ENCODE measurements at regions not wholly inside any gene's neighbourhood (a gene's known extent, or its start where the extent isn't known, plus 50 kb on each side); places are given as distances from the start of the nearest gene placed in this dataset.

DNA sequence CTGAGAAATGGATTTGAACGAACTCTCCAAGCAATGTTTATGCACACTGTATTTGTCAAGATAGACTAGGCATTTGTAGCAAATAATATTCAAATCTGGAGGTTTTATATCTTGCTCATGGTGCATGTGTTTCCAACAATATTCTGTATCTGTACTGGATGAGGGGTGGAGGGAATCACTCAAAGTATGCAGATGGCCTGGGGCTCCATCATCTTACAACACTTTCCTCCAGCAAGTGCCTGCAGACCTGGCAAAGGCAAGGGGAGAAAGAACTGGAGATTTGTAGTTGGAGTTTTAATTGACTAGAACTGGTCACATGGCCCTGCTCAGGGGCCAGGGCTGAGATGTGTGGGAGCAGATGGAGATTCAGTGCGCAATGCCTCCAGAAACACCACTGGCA, 309.0 kb downstream of the PLK2 start:
- DNase-seq = no peak

DNA sequence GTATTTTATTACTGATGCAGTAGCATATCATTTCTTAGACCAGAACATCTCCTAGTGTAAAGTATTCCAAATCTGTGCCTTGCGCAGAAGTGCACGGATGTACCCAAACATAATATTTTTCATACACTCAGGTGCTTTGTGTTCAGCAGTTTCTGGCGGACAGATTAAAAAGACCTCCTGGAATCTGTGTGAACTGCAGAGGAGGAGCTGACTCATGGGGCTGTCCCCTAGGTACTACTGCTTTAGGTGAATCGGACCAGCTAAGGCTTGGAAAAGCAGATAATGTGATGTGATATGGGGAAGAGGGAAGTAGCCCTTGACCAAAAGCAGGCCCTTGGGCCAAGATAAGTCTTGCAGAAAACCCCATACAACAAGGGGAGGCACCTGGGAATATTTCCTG, 310.1 kb downstream of the PLK2 start:
- no peak for DNase-seq

DNA sequence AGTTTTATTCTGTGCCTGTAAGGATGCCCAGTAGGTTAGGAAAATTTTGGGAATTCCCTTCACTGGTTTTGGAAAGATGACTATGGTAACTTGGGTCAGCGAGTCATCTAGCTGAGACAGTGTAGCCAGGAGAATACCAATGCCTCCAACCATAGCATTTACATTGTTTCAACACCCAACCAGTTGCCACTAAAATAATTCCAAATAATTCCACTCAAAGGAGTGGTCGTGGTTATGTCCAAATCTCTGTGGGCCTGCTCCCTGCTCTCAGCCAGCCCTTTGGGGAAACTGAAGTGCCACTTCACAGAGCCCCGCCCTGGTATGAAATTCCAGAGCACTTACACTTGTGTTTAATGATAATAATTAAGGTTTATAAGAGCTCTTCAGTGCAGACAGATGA, 310.5 kb downstream of the PLK2 start:
- no peak for DNase-seq

DNA sequence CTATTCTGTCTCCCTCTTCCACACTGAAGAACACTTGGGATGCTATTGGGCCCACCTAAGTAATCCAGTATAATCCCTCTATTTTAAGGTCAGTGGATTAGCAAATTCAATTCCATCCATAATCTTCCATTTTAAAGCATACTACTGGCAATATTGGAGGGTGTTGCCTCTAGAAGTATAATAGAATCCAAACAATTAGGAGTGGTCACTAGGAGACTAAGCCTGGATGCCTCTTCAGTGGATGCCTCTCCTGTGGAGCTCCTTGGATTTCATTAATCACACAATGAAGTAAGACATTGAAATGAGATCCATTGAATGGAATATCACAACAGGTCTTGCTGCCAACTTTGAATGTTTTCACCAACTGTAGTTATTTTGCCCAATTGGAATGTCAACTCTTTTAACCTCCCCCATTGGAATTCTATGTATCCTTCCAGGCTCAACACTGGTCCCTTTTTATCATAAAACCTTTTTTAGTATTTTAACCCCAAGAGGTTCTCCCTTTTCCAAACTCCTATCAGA, 311.6 kb downstream of the PLK2 start:
- DNase-seq = no peak

DNA sequence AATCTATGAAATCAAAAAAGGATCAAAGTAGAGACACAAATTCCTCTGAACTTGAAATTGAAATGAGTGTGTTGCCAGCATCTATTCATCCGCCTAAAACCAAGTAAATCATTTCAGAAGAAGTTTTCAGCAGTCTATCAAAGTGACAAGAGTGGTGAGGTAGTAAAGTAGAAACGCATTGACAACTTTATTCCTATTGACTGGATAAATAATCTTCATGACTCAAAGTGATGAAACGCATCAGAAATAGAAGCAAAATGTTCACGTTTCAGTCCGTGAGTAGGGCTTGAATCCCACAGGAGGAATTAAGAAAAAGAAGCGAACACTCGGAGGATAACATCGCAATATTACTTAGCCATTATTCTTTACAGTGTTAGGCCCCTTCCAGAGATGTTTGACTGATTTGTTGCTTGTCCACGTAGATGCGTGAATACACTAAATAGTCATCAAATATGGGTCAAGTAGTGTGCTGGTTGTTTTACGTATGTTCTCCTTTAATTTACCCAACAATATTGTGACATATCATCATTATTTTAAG, 314.4 kb downstream of the PLK2 start:
- no peak for DNase-seq

DNA sequence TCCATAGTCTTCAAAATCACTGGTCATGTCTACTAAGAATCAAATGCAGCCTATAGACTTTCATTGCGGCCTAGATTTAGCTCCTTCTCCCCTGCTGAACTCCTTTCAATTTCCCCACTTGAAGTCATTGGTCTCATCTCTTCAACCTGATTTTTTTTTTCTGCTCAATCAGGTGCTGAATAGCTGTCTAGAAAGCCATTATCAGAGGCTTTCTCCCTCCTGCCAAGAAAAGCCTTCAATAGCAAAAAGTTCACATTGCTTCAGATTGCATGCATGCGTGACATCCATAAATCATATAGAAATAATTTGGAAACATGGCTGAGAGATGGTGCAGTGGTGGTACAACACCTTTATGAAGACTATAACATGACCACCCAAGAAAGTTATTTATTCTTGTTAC, 316.2 kb downstream of the PLK2 start:
- no peak for DNase-seq

DNA sequence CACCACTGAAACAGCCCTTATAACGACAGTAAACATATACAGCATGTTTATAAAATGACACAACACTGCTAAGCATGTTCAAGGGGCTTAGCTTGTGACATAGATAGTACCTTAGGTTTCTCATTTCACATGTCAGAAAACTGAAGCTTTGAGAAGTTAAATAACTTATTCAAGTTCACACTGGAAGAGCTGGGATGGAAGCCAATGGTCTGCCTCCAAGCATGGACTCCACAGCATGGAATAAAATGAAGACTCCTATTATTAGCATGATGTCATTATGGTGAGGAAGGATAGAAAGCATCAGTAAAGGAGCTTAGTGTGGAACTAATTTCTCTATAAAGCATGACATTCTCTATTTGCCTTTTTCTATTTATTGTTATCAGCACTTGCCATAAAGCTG, 316.7 kb downstream of the PLK2 start:
- DNase-seq = no peak

DNA sequence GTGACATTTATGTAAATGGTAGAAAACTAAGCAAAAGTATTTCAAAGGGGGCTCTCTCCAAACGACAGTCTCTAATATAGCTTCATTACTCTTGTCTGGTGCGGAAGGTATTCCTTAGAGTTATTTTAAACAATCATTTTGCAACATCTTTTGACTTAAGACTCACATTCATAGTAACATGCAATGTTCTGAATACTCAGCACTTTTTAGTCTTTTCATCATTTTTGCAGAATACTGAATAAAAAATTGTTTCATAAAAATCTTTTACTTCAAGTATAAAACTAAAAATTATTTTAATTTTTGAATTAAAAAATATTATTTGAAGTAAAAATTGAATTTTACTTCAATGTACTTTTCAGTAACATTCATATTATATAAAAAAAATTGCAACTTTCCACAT, 321.1 kb downstream of the PLK2 start:
- no peak for DNase-seq

DNA sequence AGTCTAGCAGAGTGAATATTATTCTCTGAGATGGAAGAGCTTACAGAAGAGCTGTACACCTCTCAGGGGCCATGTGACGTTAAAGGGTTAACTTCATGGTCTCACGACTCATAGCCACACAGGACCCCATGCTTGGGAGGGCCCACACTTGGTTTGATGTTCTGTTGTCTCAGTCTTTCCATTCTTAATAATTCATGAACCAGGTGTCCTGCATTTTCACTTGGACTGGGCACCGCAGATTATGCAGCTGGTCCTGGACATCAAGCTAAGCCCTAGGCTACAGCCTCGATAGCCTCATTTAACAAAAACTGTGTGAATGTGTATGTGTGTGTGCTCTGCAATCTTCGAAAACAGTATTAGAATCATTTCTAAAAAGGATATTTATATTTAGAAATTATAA, 323.5 kb downstream of the PLK2 start:
- DNase-seq = no peak

DNA sequence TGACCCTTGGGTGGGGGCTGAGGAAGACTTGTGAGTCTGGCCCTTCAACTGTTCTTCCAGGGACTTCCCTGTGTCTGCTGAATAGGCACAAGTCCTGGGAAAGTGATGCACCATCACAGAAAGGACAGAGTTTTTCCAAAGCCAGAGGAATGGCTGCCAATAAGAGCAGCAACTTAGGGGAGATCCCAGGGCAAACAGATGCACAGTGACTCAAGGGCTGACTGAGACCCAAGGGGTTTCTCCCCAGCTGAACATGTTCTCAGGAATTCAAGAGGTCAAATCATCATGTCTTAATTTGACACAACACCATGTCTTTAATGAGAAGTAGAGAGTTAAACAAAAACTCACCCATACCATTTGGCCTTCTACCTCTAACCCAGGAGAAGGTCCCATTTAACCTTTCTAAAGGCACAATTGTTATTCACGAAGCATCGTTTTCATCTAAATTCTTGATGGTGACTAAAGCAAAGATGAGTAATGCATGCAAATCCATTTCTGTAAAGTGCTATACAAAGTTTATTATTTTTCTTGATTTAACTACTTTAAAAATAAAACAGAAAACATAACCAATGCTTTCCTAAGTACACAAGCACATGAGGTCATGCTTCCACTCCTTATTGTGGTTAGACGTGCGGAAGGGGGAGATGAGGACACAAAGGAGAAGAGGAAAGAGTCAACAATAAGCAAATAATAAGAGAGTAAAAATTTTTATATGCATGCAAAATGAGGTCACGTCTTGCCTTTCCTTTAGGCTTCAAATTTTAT, 324.1 kb downstream of the PLK2 start:
- no peak for DNase-seq

DNA sequence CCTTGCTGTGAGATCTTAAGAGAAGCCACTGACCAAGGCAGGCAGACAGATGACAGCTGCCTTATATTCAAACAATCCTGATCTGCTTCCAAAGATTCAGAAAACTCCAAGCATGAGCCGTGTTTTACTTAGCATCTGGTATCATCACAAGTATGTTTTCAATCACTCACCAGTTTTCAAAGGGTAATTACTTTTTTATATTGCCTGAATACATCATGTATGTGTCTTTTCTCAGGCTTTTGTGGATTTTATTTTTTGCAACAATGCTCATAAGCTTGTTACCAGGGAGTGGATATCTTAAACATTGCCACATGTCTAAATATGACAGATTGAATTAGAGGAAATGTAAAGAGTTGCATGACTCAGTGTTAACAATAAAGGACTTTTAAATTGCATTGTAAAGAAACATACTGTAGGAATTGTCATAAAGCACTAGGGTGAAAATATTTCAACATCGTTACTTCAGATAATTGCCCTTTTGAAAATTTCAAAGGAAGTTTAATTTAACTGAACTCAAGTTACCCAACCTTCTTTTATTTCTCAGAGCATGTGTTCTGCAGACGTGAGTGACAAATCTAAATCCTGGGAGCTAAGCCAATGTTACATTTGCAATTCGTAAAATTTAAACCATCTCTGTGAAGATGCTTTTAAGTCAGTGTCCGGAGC, 326.1 kb downstream of the PLK2 start:
- DNase-seq = peak; percentile 62

DNA sequence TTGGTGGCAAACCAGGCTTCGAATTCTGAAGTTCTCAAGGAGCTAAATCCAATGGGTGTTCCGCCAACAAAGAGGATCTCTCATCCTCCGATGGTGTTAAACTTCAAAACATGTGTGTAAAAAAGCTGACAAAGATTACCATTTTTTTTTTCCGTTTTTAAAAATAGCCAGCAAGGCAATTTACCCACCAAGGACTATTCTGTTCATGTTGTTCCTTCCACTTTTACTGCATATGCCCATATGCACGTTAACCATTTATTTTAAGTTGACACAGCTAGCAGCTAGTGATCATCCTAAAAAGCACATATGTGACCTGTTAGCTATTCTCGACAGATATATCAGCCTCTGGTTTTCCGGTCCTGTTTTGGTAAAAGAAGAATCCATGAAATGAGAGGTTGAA, 326.7 kb downstream of the PLK2 start:
- DNase-seq = no peak

DNA sequence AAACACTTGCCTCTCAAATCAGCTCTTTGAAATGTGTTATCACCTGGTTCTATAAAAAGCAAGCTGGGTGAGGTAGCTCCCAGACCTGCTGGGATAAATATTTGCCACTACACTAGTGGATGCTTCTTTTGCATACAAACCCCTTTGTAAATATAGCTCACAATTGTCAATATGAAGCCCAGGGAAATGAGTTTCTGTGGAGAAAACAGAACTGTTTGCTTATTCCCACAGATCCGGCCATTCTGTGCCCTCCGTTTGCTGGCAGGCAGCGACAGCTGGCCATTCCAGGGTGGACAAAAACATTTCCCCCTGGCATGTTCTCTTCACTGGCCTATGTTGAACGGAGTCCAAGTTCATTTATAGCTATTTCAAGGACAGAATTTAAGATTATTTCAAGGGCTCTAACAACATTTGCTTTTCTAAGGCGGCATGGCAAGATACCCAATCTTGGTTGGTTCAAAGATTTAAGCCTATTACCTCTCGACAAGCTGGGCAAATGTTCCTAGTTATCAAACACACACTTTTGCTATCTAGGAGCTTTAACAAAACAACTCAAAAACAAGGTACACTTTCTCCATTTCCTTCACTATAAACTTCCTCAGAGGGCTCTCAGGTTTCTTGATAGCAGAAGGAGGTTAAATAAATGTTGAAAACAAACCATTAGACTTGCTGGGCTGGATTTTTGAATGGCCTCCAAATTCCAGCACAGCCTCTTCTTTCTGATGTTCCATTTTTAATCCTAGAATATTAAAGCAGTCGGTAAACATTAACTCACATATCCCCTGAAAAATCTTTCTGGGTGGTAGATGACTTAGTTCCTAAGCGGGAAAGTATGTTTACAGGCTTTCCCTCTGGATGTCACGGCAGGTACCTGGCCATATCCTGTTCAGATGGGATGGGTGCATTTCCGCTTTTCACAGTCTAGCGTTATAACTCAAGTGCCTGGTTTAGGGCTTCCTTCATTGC, 332.3 kb downstream of the PLK2 start:
- DNase-seq = no peak

DNA sequence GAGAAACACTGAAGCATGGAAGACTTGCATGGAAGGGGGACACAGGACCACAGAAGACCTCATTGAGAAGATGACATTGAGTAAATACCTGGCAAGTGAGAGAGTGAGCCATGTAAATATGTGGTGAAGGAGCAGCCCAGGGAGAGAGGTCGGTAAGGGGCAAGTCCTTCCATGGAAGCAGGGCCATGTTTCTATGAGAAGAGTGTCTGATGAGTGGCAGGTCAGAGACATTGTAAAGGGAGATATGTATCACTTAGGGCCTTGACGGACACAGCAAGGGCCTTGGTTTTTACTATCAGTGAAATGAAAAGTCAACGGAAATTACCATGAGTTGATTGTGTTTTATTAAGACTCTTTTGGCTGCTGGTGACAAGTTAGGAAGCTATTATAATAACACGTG, 336.4 kb downstream of the PLK2 start:
- no peak for DNase-seq

DNA sequence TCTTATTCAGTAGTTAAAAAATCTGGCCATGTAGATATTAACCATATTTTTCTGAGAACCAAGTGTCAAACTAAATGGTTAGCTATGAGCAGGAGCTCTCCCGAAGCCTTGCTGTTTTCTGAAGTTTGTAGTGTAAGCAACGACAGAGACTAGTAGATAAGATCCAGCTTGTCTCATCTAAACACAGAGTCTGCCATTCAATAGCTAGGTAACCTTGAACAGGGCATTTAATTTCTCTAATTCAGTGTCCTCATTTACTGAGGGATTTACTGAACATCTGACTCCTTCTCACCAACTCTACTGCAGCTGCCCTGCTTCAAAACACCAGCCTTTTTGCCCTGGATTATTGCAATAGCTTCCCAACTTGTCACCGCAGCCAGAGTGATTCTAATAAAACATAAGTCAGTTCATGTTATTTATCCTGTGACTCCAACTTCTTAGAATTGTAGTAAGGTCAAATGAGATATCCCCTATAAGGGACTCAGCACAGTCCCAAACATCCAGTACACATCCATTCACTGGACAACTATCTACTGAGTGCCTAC, 337.0 kb downstream of the PLK2 start:
- DNase-seq = no peak

DNA sequence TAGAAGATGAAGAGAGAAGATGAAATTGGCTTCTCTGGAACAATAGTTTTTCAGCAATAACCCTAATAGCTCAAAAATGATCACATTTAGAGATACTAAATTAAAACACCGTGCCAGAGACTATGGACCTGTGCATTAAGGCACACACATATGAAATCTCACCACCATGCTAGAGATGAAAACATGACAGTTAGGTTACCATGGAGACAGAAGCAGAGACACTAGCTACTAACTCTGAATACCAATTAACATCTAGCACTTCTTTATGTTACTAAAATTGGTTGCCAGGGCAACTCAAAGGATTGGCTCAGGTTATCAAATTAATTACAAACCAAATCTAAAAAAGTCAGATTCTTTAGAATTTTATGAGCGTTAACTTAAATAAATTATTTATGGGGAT, 337.7 kb downstream of the PLK2 start:
- no peak for DNase-seq

DNA sequence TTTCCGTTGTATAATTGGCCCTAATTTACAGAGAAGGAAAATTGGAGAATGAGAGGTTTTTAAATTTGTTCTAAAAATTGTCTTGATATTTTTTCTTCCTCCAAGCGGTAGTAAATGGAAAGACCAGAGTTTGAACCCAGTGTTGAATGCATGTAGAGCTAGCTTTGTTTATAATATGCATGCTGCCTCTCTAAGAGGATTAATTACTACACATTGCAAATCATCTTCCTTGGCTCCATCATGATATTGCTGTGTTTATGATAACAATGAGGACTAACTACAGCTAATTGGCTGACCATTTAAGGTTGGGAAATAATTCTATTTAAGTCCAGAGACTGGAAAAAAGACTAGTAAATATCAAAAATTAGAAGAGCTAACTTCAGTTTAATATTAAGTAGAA, 338.5 kb downstream of the PLK2 start:
- no peak for DNase-seq

DNA sequence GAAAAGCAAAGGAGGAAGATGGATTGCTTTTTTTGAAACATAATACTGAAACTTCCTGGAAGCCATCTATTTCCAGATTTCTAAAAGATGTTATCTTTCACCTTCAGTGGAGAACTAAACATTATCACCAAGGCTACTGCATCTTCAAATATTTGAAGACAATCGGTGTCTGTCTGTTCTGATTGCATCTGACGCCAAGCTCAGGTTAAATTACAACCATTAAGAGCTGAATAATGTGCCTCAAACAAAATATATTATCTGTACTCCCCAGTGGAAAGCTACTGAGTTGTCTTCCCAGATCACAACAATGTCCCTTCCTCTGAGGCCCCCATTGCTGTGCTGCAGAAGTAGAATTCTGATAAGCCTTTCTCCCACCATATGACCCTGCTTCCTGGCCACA, 342.3 kb downstream of the PLK2 start:
- DNase-seq = no peak

DNA sequence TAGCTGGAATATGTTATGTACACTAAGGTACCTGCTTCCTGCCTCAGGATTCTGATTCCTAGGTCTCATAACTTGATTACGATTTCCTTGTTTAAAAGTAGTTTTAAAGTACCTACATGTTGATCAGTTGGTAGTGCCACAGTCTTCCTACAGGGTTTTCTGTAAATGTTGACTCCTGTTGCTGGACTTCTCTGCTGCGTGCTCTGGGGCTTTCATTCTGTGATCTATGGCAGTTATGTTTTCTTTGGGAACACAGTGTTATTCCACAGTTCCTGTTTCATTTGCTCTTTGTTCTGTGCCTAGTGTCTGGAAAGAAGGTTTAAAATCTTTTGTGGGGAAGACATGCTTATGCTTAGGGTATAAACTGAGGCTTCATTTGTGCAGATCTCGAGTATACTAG, 343.5 kb downstream of the PLK2 start:
- DNase-seq = no peak

DNA sequence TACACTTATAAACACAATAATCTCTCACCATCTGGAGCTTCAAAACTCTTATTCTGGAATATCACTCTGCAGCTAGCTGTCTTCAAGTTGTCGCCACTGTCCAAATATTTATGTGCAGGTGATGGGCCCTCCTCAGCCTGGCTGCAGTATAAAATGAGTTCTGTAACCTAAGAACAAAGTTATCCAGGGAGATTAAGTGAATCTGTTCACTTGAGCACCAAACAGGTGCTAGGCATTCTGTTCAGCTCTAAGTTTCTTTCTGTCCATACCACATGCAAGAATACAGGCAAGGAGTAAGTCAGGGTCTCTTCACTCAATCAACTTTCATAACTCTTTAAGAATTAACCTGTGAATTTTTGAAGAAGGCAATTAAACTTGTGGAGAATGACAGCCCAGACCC, 344.1 kb downstream of the PLK2 start:
- no peak for DNase-seq

DNA sequence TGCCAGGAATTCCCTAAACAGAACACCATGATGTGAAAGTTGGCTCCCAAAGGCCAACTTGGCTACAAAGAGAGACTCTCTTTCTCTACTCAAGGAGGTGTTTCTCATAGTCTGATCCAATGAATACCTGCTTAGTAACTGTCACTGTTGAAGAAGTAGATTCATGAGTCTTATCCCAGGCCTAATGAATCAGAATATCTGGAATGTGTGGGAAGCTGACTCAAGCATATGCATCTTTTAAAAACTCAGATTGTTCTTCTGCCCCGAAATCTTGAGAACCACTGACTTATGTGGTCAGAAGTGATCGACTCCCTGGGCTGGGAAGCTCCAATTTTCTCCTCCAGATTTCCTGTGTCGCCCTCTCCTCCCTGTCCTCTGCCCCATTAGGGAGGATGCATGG, 345.6 kb downstream of the PLK2 start:
- DNase-seq = no peak

DNA sequence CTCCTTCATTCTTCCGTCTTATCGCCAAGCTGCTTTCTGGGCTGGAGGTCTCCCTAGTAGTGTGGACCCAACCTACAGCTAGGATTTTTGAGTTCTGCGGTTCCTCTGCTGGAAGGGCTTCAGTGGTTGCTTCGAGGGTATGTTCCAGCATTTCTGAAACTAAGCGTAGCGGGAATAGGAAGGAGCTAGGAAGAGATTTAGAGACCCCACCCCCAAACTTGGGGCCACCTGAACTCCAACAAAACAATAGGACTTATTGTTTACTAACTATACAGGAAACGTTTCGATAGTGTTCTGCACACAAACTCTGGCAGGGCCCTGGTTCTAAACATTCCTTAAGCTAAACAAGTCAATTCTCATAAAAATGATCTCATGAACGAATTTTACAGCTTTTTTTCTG, 346.7 kb downstream of the PLK2 start:
- DNase-seq = no peak
